ENCODE measurements at regions not wholly inside any gene's neighbourhood (a gene's known extent, or its start where the extent isn't known, plus 50 kb on each side); places are given as distances from the start of the nearest gene placed in this dataset.
"Not testable (repeated sequence)": the region's sequence is repeated elsewhere in the genome, so short reads cannot be mapped to it uniquely, and the experiment has no call there.

GRCh38 chrX:77003530-77003929, 443.7 kb upstream of the FGF16 start:
- DNase-seq (ENCODE audit: low spot score), result no peak

GRCh38 chrX:77003956-77004355, 443.2 kb upstream of the FGF16 start:
- DNase-seq (ENCODE audit: low spot score), result peak; percentile 73

GRCh38 chrX:77009691-77010090, 437.5 kb upstream of the FGF16 start:
- no peak for DNase-seq (ENCODE audit: low spot score)

- DNase-seq (ENCODE audit: low spot score), result no peak
Observed at GRCh38 chrX:77014377-77015372, 432.5 kb upstream of the FGF16 start.

GRCh38 chrX:77017093-77017492, 430.1 kb upstream of the FGF16 start:
- no peak for DNase-seq (ENCODE audit: low spot score)

GRCh38 chrX:77046180-77046810, 400.9 kb upstream of the FGF16 start:
- DNase-seq (ENCODE audit: low spot score), result not testable (repeated sequence)

- DNase-seq (ENCODE audit: low spot score), result no peak
Observed at GRCh38 chrX:77060572-77060971, 386.6 kb upstream of the FGF16 start.

- peak; percentile 3 for DNase-seq (ENCODE audit: low spot score)
Observed at GRCh38 chrX:77061022-77061421, 386.2 kb upstream of the FGF16 start.

GRCh38 chrX:77061545-77061944, 385.6 kb upstream of the FGF16 start:
- no peak for DNase-seq (ENCODE audit: low spot score)

- DNase-seq (ENCODE audit: low spot score), result no peak
Observed at GRCh38 chrX:77065896-77066295, 381.3 kb upstream of the FGF16 start.

GRCh38 chrX:77070202-77070918, 376.8 kb upstream of the FGF16 start:
- DNase-seq (ENCODE audit: low spot score), result no peak

- no peak for DNase-seq (ENCODE audit: low spot score)
Observed at GRCh38 chrX:77076896-77077295, 370.3 kb upstream of the FGF16 start.

GRCh38 chrX:77081237-77081636, 366.0 kb upstream of the FGF16 start:
- not testable (repeated sequence) for DNase-seq (ENCODE audit: low spot score)

GRCh38 chrX:77085372-77085771, 361.8 kb upstream of the FGF16 start:
- DNase-seq (ENCODE audit: low spot score), result no peak

- no peak for DNase-seq (ENCODE audit: low spot score)
Observed at GRCh38 chrX:77087529-77088169, 359.5 kb upstream of the FGF16 start.

GRCh38 chrX:77088233-77088632, 359.0 kb upstream of the FGF16 start:
- no peak for DNase-seq (ENCODE audit: low spot score)

GRCh38 chrX:77114501-77114900, 332.7 kb upstream of the FGF16 start:
- DNase-seq (ENCODE audit: low spot score), result no peak

GRCh38 chrX:77118686-77119085, 328.5 kb upstream of the FGF16 start:
- DNase-seq (ENCODE audit: low spot score), result peak; percentile 2

- no peak for DNase-seq (ENCODE audit: low spot score)
Observed at GRCh38 chrX:77119706-77120105, 327.5 kb upstream of the FGF16 start.

- not testable (repeated sequence) for DNase-seq (ENCODE audit: low spot score)
Observed at GRCh38 chrX:77123917-77124316, 323.3 kb upstream of the FGF16 start.

GRCh38 chrX:77127571-77127970, 319.6 kb upstream of the FGF16 start:
- not testable (repeated sequence) for DNase-seq (ENCODE audit: low spot score)

- no peak for DNase-seq (ENCODE audit: low spot score)
Observed at GRCh38 chrX:77143907-77144306, 303.3 kb upstream of the FGF16 start.

Measured in activated CD4-positive, alpha-beta T cell treated with anti-CD3 and anti-CD28 coated beads, Interleukin-2, Interleukin-4, amounts not matched to agents 100 ng/mL and 50 ng/mL, durations not matched to agents 16 hours and 8 hours (primary cell).